ENCODE measurements at regions not wholly inside any gene's neighbourhood (a gene's known extent, or its start where the extent isn't known, plus 50 kb on each side); places are given as distances from the start of the nearest gene placed in this dataset.

- TF ChIP-seq POLR2AphosphoS5 (IDR thresholded peaks at IDR 0.05; ENCODE audit: low read depth, low read length), result no peak
- TF ChIP-seq TAF1 (IDR thresholded peaks at IDR 0.05; ENCODE audit: borderline replicate concordance, insufficient read depth, low read length), result no peak
- no peak for TF ChIP-seq REST (IDR thresholded peaks at IDR 0.05; ENCODE audit: insufficient read depth in 1 of 2, low read depth in 2 of 2, low read length in 2 of 2)
Measured at GRCh38 chr4:81552086-81552485, 80.4 kb upstream of the RASGEF1B start.
